ENCODE measurements at regions not wholly inside any gene's neighbourhood (a gene's known extent, or its start where the extent isn't known, plus 50 kb on each side); places are given as distances from the start of the nearest gene placed in this dataset.
"Not testable (repeated sequence)": the region's sequence is repeated elsewhere in the genome, so short reads cannot be mapped to it uniquely, and the experiment has no call there.

GRCh38 chr12:33156042-33156441 is 259.5 kb upstream of the PKP2 start:
- H3K27me3 ChIP-seq (ENCODE audit: control insufficient read depth, insufficient read depth, low read length), result no peaks in the 10 kb centered on the region
- H3K36me3 ChIP-seq (ENCODE audit: control insufficient read depth, insufficient read depth, low read length), result no peaks in the 10 kb centered on the region
- no peak overlapping the region for H3K4me3 ChIP-seq (ENCODE audit: low read depth, low read length)
- no peak for TF ChIP-seq CTCF (IDR thresholded peaks at IDR 0.05; ENCODE audit: insufficient read depth, low read length, poor library complexity, severe bottlenecking)
- no peak for DNase-seq (ENCODE audit: low read depth)

- not testable (repeated sequence) for H3K4me3 ChIP-seq (ENCODE audit: low read depth, low read length); H3K27me3 ChIP-seq (ENCODE audit: control insufficient read depth, insufficient read depth, low read length); H3K36me3 ChIP-seq (ENCODE audit: control insufficient read depth, insufficient read depth, low read length); DNase-seq (ENCODE audit: low read depth)
Measured at GRCh38 chr12:33147292-33147691, 250.7 kb upstream of the PKP2 start.

GRCh38 chr12:33129500-33129899 is 232.9 kb upstream of the PKP2 start:
- Histone ChIP-seq H3K36me3 (ENCODE audit: control insufficient read depth, insufficient read depth, low read length) (no peaks in the 10 kb centered on the region), H3K4me3 (ENCODE audit: low read depth, low read length) (no peak overlapping the region), H3K27me3 (ENCODE audit: control insufficient read depth, insufficient read depth, low read length) (no peaks in the 10 kb centered on the region)
- no peak for DNase-seq (ENCODE audit: low read depth)
- TF ChIP-seq CTCF (IDR thresholded peaks at IDR 0.05; ENCODE audit: insufficient read depth, low read length, poor library complexity, severe bottlenecking), result no peak

GRCh38 chr12:33125755-33126154 is 229.2 kb upstream of the PKP2 start:
- no peak overlapping the region for H3K4me3 ChIP-seq (ENCODE audit: low read depth, low read length)
- H3K27me3 ChIP-seq (ENCODE audit: control insufficient read depth, insufficient read depth, low read length), result no peaks in the 10 kb centered on the region
- no peaks in the 10 kb centered on the region for H3K36me3 ChIP-seq (ENCODE audit: control insufficient read depth, insufficient read depth, low read length)
- TF ChIP-seq CTCF (IDR thresholded peaks at IDR 0.05; ENCODE audit: insufficient read depth, low read length, poor library complexity, severe bottlenecking), result no peak
- DNase-seq (ENCODE audit: low read depth), result no peak

GRCh38 chr12:33116284-33116683 is 219.7 kb upstream of the PKP2 start:
- Histone ChIP-seq H3K36me3 (ENCODE audit: control insufficient read depth, insufficient read depth, low read length) (no peaks in the 10 kb centered on the region), H3K27me3 (ENCODE audit: control insufficient read depth, insufficient read depth, low read length) (no peaks in the 10 kb centered on the region), H3K4me3 (ENCODE audit: low read depth, low read length) (no peak overlapping the region)
- no peak for TF ChIP-seq CTCF (IDR thresholded peaks at IDR 0.05; ENCODE audit: insufficient read depth, low read length, poor library complexity, severe bottlenecking)
- no peak for DNase-seq (ENCODE audit: low read depth)

GRCh38 chr12:33115716-33116115 is 219.1 kb upstream of the PKP2 start:
- no peak for DNase-seq (ENCODE audit: low read depth)
- no peak for TF ChIP-seq CTCF (IDR thresholded peaks at IDR 0.05; ENCODE audit: insufficient read depth, low read length, poor library complexity, severe bottlenecking)
- Histone ChIP-seq H3K4me3 (ENCODE audit: low read depth, low read length) (no peak overlapping the region), H3K36me3 (ENCODE audit: control insufficient read depth, insufficient read depth, low read length) (no peaks in the 10 kb centered on the region), H3K27me3 (ENCODE audit: control insufficient read depth, insufficient read depth, low read length) (no peaks in the 10 kb centered on the region)

All from kidney epithelial cell (primary cell).